Brain microvascular endothelial cell (primary cell): ENCODE measurements at regions not wholly inside any gene's neighbourhood (a gene's known extent, or its start where the extent isn't known, plus 50 kb on each side); places are given as distances from the start of the nearest gene placed in this dataset.

ENCODE experiments used
- DNase-seq: peaks from one replicate; pipeline ENCODE4 v3.0.0-alpha.2; 2020
- H3K27ac ChIP-seq: fragments of 250-450 bp; sonication (Bioruptor Pico); 2 replicates; pipeline ENCODE4 v1.5.1; 2020; ENCODE audit warnings: mild to moderate bottlenecking, moderate library complexity
- H3K27me3 ChIP-seq: fragments of 250-450 bp; sonication (Bioruptor Pico); replicated peaks from 2 replicates; pipeline ENCODE4 v1.5.1; 2020; ENCODE audit warnings: mild to moderate bottlenecking
- H3K36me3 ChIP-seq: fragments of 250-450 bp; sonication (Bioruptor Pico); replicated peaks from 2 replicates; pipeline ENCODE4 v1.5.1; 2020; ENCODE audit warnings: mild to moderate bottlenecking
- H3K4me3 ChIP-seq: 2 replicates; pipeline ENCODE4 v1.5.1; 2011; ENCODE audit warnings: low read depth, mild to moderate bottlenecking, control low read depth, low read length, moderate library complexity
- CTCF ChIP-seq: IDR thresholded peaks from 2 replicates; pipeline ENCODE4 v1.5.1; 2011; ENCODE audit warnings: low read depth, mild to moderate bottlenecking, moderate library complexity, low read length, control low read depth, inconsistent platforms; ENCODE audit errors: missing control alignments
- in situ Hi-C: cut with HindIII; loops from 2 replicates; pipeline ENCODE4 v1.10.0; 2017; ENCODE audit warnings: low sequenced_read_pairs, low pct_ligation_motif_present

DNA sequence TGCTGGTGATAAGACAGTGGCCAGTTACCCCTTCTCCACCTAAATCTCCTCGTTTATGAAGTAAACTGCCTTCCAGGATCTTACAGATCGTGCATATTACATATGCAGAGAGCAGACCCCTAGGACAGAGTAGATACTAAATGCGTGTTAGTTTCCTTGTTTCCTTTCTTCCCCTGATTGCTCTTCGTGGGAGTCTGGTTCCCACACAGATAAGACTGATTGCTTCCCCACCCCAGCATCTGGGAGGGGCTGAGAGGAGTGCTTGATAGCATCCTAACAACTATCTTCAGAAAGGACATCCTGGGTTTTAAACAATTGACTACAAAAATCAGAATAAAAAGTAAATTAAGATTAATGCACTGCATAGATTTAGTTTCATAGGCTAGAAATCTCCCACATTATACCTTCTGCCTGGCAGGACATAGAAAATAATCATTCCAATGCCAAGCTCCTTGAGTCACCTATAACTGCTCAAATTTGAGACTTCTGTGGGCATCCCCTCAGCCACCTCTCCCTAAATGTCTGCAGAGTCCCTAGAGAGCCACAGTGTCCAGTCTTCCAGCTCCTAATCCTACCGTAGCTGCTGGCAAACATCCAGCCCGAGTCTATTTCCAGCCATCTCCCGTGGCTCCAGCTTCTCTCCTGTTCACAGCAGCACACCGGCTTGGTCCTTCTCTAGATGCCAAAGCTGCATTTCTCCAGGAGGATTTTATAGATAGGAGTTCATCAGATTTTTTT is 128.3 kb downstream of the LRRC30 start:
- no peak for TF ChIP-seq CTCF
- no peak for DNase-seq
- in situ Hi-C loops: no loop called here
- Histone ChIP-seq H3K4me3 (no peak overlapping the region), H3K27me3 (no peaks in the 10 kb centered on the region), H3K36me3 (no peaks in the 10 kb centered on the region), H3K27ac (no peak overlapping the region)

GRCh38 chr18:7360606-7361170 is 129.8 kb downstream of the LRRC30 start:
- no peak for DNase-seq
- H3K27ac ChIP-seq: no peak overlapping the region
- in situ Hi-C loops: no loop called here
- H3K27me3 ChIP-seq: no peaks in the 10 kb centered on the region
- H3K36me3 ChIP-seq: no peaks in the 10 kb centered on the region
- no peak for TF ChIP-seq CTCF
- no peak overlapping the region for H3K4me3 ChIP-seq

GRCh38 chr18:7363338-7363737 is 132.4 kb downstream of the LRRC30 start:
- DNase-seq: no peak
- no peak for TF ChIP-seq CTCF
- Histone ChIP-seq H3K27me3 (no peaks in the 10 kb centered on the region), H3K4me3 (no peak overlapping the region), H3K36me3 (no peaks in the 10 kb centered on the region), H3K27ac (no peak overlapping the region)
- in situ Hi-C loops: no loop called here

- no peaks in the 10 kb centered on the region for H3K36me3 ChIP-seq
- H3K27ac ChIP-seq: no peak overlapping the region
- DNase-seq: no peak
- in situ Hi-C loops: no loop called here
- H3K27me3 ChIP-seq: no peaks in the 10 kb centered on the region
- no peak overlapping the region for H3K4me3 ChIP-seq
- TF ChIP-seq CTCF: no peak
Measured at GRCh38 chr18:7366597-7366996, 135.7 kb downstream of the LRRC30 start.

DNA sequence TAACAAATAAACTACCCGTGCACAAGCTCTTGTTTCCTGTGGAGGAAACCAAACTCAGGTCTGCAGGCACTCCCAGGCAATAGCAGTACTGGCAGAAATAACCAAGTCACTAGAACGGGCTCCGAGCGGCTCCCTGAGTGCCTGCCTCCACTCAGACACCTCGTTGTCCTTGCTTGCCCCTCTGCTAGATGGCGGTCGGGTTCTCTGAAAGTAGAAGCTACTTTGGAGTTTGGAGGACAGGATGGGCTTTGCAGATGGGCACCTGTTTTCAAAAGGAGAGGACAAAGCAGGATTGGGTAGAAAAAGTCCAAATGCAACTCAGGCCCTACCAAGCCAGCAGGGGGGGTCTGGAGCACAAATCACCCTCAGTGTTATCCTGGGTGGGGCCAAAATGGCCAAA is 136.4 kb downstream of the LRRC30 start:
- TF ChIP-seq CTCF: no peak
- no peaks in the 10 kb centered on the region for H3K27me3 ChIP-seq
- DNase-seq: no peak
- in situ Hi-C loops: no loop called here
- H3K36me3 ChIP-seq: no peaks in the 10 kb centered on the region
- no peak overlapping the region for H3K4me3 ChIP-seq
- H3K27ac ChIP-seq: no peak overlapping the region

- Histone ChIP-seq H3K4me3 (no peak overlapping the region), H3K27me3 (no peaks in the 10 kb centered on the region), H3K36me3 (no peaks in the 10 kb centered on the region), H3K27ac (no peak overlapping the region)
- in situ Hi-C loops: no loop called here
- DNase-seq: no peak
- no peak for TF ChIP-seq CTCF
Measured at GRCh38 chr18:7369006-7369405, 138.1 kb downstream of the LRRC30 start.
